Neural cell (in vitro differentiated cells): ENCODE measurements at regions not wholly inside any gene's neighbourhood (a gene's known extent, or its start where the extent isn't known, plus 50 kb on each side); places are given as distances from the start of the nearest gene placed in this dataset.

Experiments
- H2AFZ ChIP-seq: fragments of 200-600, 300-800 bp; sonication (generic), shearing (Covaris generic); 2 replicates; pipeline ENCODE4 v1.6.0; 2014; ENCODE audit warnings: low read depth, mild to moderate bottlenecking, antibody characterized with exemption, low read length, moderate library complexity
- H3F3A ChIP-seq: fragments of 200-600 bp; shearing (Covaris generic); 2 replicates; pipeline ENCODE4 v1.6.1; 2016; ENCODE audit warnings: mild to moderate bottlenecking, moderate library complexity, mixed read lengths, antibody characterized with exemption, low read length; ENCODE audit not compliant: insufficient read depth, poor library complexity, severe bottlenecking
- H3K27ac ChIP-seq: fragments of 200-600, 300-800 bp; sonication (generic), shearing (Covaris generic); 2 replicates; pipeline ENCODE4 v1.5.1; 2014; ENCODE audit warnings: mild to moderate bottlenecking, low read length, moderate library complexity
- H3K27me3 ChIP-seq: fragments of 300-800, 200-600 bp; sonication (generic), shearing (Covaris generic); 2 replicates; pipeline ENCODE4 v1.6.0; 2014; ENCODE audit warnings: mild to moderate bottlenecking, low read depth, low read length, moderate library complexity; ENCODE audit not compliant: insufficient read depth
- H3K36me3 ChIP-seq: fragments of 300-800, 200-600 bp; sonication (generic), shearing (Covaris generic); 2 replicates; pipeline ENCODE4 v1.5.1; 2014; ENCODE audit warnings: mild to moderate bottlenecking, antibody characterized with exemption, low read length, moderate library complexity; ENCODE audit not compliant: insufficient read depth
- H3K4me2 ChIP-seq: fragments of 300-800, 200-600 bp; sonication (generic), shearing (Covaris generic); 2 replicates; pipeline ENCODE4 v1.6.0; 2014; ENCODE audit warnings: mild to moderate bottlenecking, low read length
- H3K4me3 ChIP-seq: fragments of 300-800, 200-600 bp; sonication (generic), shearing (Covaris generic); 2 replicates; pipeline ENCODE4 v1.5.1; 2014; ENCODE audit warnings: mild to moderate bottlenecking, low read length, moderate library complexity
- H3K79me2 ChIP-seq: fragments of 200-600 bp; shearing (Covaris generic); replicated peaks from 2 replicates; pipeline ENCODE4 v1.6.0; 2014; ENCODE audit warnings: mild to moderate bottlenecking, low read length, moderate library complexity; ENCODE audit not compliant: insufficient read depth
- H3K9ac ChIP-seq: fragments of 300-800, 200-600 bp; sonication (generic), shearing (Covaris generic); 2 replicates; pipeline ENCODE4 v1.6.1; 2016; ENCODE audit warnings: mild to moderate bottlenecking, low read length, mixed read lengths
- H3K9me2 ChIP-seq: fragments of 200-600 bp; shearing (Covaris generic); 2 replicates; pipeline ENCODE4 v1.6.1; 2016; ENCODE audit warnings: mild to moderate bottlenecking, low read length, mixed read lengths; ENCODE audit not compliant: insufficient read depth
- H3K9me3 ChIP-seq: fragments of 200-600, 300-800 bp; sonication (generic), shearing (Covaris generic); 2 replicates; pipeline ENCODE4 v1.6.1; 2016; ENCODE audit warnings: mild to moderate bottlenecking, mixed run types, low read length, moderate library complexity, mixed read lengths
- H4K20me1 ChIP-seq: fragments of 200-600 bp; shearing (Covaris generic); 2 replicates; pipeline ENCODE4 v1.6.1; 2016; ENCODE audit warnings: mild to moderate bottlenecking, mixed run types; ENCODE audit not compliant: insufficient read depth
- CTCF ChIP-seq: fragments of 450-650 bp; IDR thresholded peaks from 2 replicates; pipeline ENCODE4 v1.5.1; 2014; ENCODE audit warnings: antibody characterized with exemption, mild to moderate bottlenecking, moderate library complexity; ENCODE audit not compliant: poor library complexity, severe bottlenecking
- EP300 ChIP-seq: fragments of 450-650 bp; conservative IDR thresholded peaks from 2 replicates; pipeline ENCODE4 v1.6.1; 2014; ENCODE audit warnings: antibody characterized with exemption, mild to moderate bottlenecking, moderate library complexity; ENCODE audit not compliant: poor library complexity, severe bottlenecking
- EZH2 ChIP-seq: fragments of 200-600, 300-800 bp; shearing (Covaris generic), sonication (generic); IDR thresholded peaks from 2 replicates; pipeline ENCODE4 v1.6.1; 2014; ENCODE audit warnings: antibody characterized with exemption, low read length, borderline replicate concordance, mild to moderate bottlenecking; ENCODE audit not compliant: insufficient read depth, poor library complexity, severe bottlenecking
- MXI1 ChIP-seq: fragments of 450-650 bp; conservative IDR thresholded peaks from 2 replicates; pipeline ENCODE4 v1.6.1; 2014; ENCODE audit warnings: antibody characterized with exemption, mild to moderate bottlenecking; ENCODE audit not compliant: poor library complexity, severe bottlenecking
- POLR2AphosphoS5 ChIP-seq: IDR thresholded peaks from 2 replicates; pipeline ENCODE4 v1.6.1; 2012
- RAD21 ChIP-seq: fragments of 450-650 bp; conservative IDR thresholded peaks from 2 replicates; pipeline ENCODE4 v1.6.1; 2014; ENCODE audit warnings: antibody characterized with exemption, mild to moderate bottlenecking, moderate library complexity
- REST ChIP-seq: IDR thresholded peaks from 2 replicates; pipeline ENCODE4 v1.6.1; 2012; ENCODE audit warnings: borderline replicate concordance
- SMC3 ChIP-seq: fragments of 450-650 bp; conservative IDR thresholded peaks from 2 replicates; pipeline ENCODE4 v1.6.1; 2014; ENCODE audit warnings: antibody characterized with exemption, mild to moderate bottlenecking, moderate library complexity; ENCODE audit not compliant: poor library complexity
- TAF1 ChIP-seq: IDR thresholded peaks from 2 replicates; pipeline ENCODE4 v1.6.1; 2012; ENCODE audit warnings: low read depth

GRCh38 chr4:128357286-128357685 is 69.7 kb upstream of the PGRMC2 start:
- no peak overlapping the region for H3K4me3 ChIP-seq
- no peak for TF ChIP-seq MXI1
- no peak for TF ChIP-seq REST
- TF ChIP-seq CTCF = no peak
- TF ChIP-seq EZH2 = no peak
- no peak for TF ChIP-seq RAD21
- no peak for TF ChIP-seq TAF1
- TF ChIP-seq EP300 = no peak
- no peak for TF ChIP-seq SMC3
- no peak for TF ChIP-seq POLR2AphosphoS5
- no peaks in the 10 kb centered on the region for H4K20me1 ChIP-seq

GRCh38 chr4:128355305-128355704 is 67.7 kb upstream of the PGRMC2 start:
- Histone ChIP-seq H3K27ac (no peak overlapping the region), H3F3A (no peaks in the 10 kb centered on the region), H3K4me3 (no peak overlapping the region), H3K79me2 (no peaks in the 10 kb centered on the region), H3K9me2 (no peaks in the 10 kb centered on the region), H3K9ac (no peak overlapping the region), H2AFZ (no peak overlapping the region), H4K20me1 (no peaks in the 10 kb centered on the region), H3K4me2 (no peak overlapping the region), H3K36me3 (no peaks in the 10 kb centered on the region), H3K27me3 (no peaks in the 10 kb centered on the region), H3K9me3 (no peaks in the 10 kb centered on the region)
- TF ChIP-seq EZH2 = no peak
- TF ChIP-seq EP300 = no peak
- no peak for TF ChIP-seq SMC3
- no peak for TF ChIP-seq CTCF
- TF ChIP-seq RAD21 = no peak
- no peak for TF ChIP-seq TAF1
- no peak for TF ChIP-seq POLR2AphosphoS5

More at GRCh38 chr4:128357286-128357685, 69.7 kb upstream of the PGRMC2 start:
- no peaks in the 10 kb centered on the region for H3K27me3 ChIP-seq
- no peaks in the 10 kb centered on the region for H3K9me3 ChIP-seq
- no peaks in the 10 kb centered on the region for H3K36me3 ChIP-seq
- no peak overlapping the region for H2AFZ ChIP-seq
- no peaks in the 10 kb centered on the region for H3K79me2 ChIP-seq
- H3K9me2 ChIP-seq = no peaks in the 10 kb centered on the region
- H3F3A ChIP-seq = no peaks in the 10 kb centered on the region
- H3K4me2 ChIP-seq = no peak overlapping the region
- no peak overlapping the region for H3K27ac ChIP-seq
- H3K9ac ChIP-seq = no peak overlapping the region
